OCI-LY1 (cell line): ENCODE measurements at regions not wholly inside any gene's neighbourhood (a gene's known extent, or its start where the extent isn't known, plus 50 kb on each side); places are given as distances from the start of the nearest gene placed in this dataset.

Experiments
- H2AFZ ChIP-seq: fragments of 200-600 bp; sonication (generic), shearing (Covaris generic); 2 replicates; pipeline ENCODE4 v1.6.0; 2014; ENCODE audit warnings: antibody characterized with exemption, mild to moderate bottlenecking, low read length
- H3F3A ChIP-seq: fragments of 200-600 bp; sonication (generic), shearing (Covaris generic); 2 replicates; pipeline ENCODE4 v1.6.0; 2014; ENCODE audit warnings: mild to moderate bottlenecking, antibody characterized with exemption, low read length, moderate library complexity; ENCODE audit not compliant: insufficient read depth
- H3K27ac ChIP-seq: fragments of 200-600 bp; sonication (generic); 2 replicates; pipeline ENCODE4 v1.5.1; 2014; ENCODE audit warnings: low read length, mixed run types, mild to moderate bottlenecking, low read depth; ENCODE audit not compliant: poor library complexity, severe bottlenecking
- H3K27me3 ChIP-seq: fragments of 200-600 bp; sonication (generic); 2 replicates; pipeline ENCODE4 v1.6.0; 2014; ENCODE audit warnings: antibody characterized with exemption, mild to moderate bottlenecking, low read length, moderate library complexity; ENCODE audit not compliant: insufficient read depth
- H3K36me3 ChIP-seq: fragments of 200-600 bp; sonication (generic); 2 replicates; pipeline ENCODE4 v1.6.1; 2014; ENCODE audit warnings: mild to moderate bottlenecking, antibody characterized with exemption, low read length, moderate library complexity, mixed read lengths; ENCODE audit not compliant: insufficient read depth
- H3K4me1 ChIP-seq: fragments of 200-600 bp; sonication (generic); 2 replicates; pipeline ENCODE4 v1.5.1; 2014; ENCODE audit warnings: mild to moderate bottlenecking, low read length, moderate library complexity; ENCODE audit not compliant: insufficient read depth, severe bottlenecking
- H3K4me2 ChIP-seq: fragments of 200-600 bp; sonication (generic), shearing (Covaris generic); 2 replicates; pipeline ENCODE4 v1.6.1; 2014; ENCODE audit warnings: low read length
- H3K4me3 ChIP-seq: fragments of 200-600 bp; sonication (generic); 2 replicates; pipeline ENCODE4 v1.5.1; 2014; ENCODE audit warnings: low read length, low read depth, mild to moderate bottlenecking, mixed read lengths; ENCODE audit not compliant: poor library complexity, severe bottlenecking
- H3K79me2 ChIP-seq: fragments of 200-600 bp; shearing (Covaris generic); 2 replicates; pipeline ENCODE4 v1.6.1; 2016; ENCODE audit warnings: mixed run types, low read length, mixed read lengths; ENCODE audit not compliant: insufficient read depth
- H3K9ac ChIP-seq: fragments of 200-600 bp; sonication (generic), shearing (Covaris generic); 2 replicates; pipeline ENCODE4 v1.6.1; 2014; ENCODE audit warnings: mild to moderate bottlenecking, low read length, mixed read lengths
- H3K9me2 ChIP-seq: fragments of 200-600 bp; sonication (generic), shearing (Covaris generic); 2 replicates; pipeline ENCODE4 v1.6.1; 2014; ENCODE audit warnings: low read depth, mild to moderate bottlenecking, low read length, mixed read lengths
- H3K9me3 ChIP-seq: fragments of 200-600 bp; shearing (Covaris generic); 2 replicates; pipeline ENCODE4 v1.6.1; 2014; ENCODE audit warnings: low read length, mixed read lengths
- H4K20me1 ChIP-seq: fragments of 200-600 bp; sonication (generic), shearing (Covaris generic); 2 replicates; pipeline ENCODE4 v1.6.0; 2016; ENCODE audit warnings: mild to moderate bottlenecking, low read length; ENCODE audit not compliant: insufficient read depth
- EZH2 ChIP-seq: fragments of 200-600 bp; sonication (generic), shearing (Covaris generic); IDR thresholded peaks from 2 replicates; pipeline ENCODE4 v1.8.0; 2017; ENCODE audit warnings: borderline replicate concordance, mixed run types, mild to moderate bottlenecking, antibody characterized with exemption, low read length, moderate library complexity, mixed read lengths
- TF ChIP-seq, protein P1 (sequence below): fragments of 200-600 bp; sonication (generic), shearing (Covaris generic); IDR thresholded peaks from 2 replicates; pipeline ENCODE4 v1.5.1; 2017; ENCODE audit warnings: mild to moderate bottlenecking, antibody characterized with exemption, low read length, moderate library complexity, mixed read lengths

DNA sequence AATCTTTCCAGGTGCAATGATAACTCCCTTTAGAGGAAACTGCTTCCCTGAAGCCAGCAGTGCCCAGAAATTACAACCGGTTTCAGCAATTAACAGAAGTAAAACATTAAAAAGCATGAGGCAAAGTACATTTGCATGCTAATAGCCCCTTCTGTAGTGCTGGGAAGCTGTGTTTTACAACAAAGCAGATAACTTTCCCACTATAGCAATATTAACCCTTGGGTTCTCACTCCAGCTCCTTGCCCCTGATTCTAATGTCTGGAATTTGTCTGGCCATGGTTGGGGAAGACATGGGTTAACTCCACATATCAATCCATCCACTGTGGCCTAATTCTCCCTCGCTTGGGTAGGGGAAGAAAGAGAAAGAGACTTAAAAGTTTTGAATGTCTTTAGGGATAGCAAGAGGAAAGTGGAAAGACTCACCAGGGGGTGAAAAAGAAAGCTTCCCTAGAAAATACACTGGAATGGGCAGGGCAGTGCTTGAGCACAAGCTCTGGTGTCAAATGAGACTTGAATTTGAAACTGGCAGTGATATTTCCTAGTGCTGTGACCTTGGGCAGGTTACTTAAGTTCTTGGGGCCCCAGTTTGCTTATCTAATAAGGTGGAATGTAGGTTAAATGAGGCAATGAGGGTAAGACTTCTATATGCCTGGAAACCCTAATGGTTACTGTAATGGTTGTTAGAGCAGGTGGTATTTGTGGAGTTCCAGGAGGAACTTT, 102.0 kb downstream of the SOX9 start:
- Histone ChIP-seq H3K79me2 (no peaks in the 10 kb centered on the region), H3K4me2 (no peak overlapping the region), H3F3A (no peaks in the 10 kb centered on the region), H3K4me3 (no peak overlapping the region), H4K20me1 (no peaks in the 10 kb centered on the region), H3K4me1 (no peaks in the 10 kb centered on the region), H3K9me3 (no peaks in the 10 kb centered on the region), H3K36me3 (no peaks in the 10 kb centered on the region), H3K9me2 (no peaks in the 10 kb centered on the region), H2AFZ (no peak overlapping the region), H3K27ac (no peak overlapping the region), H3K9ac (no peak overlapping the region), H3K27me3 (no peaks in the 10 kb centered on the region)
- no peak for TF ChIP-seq EZH2
- TF ChIP-seq, protein P1, sequence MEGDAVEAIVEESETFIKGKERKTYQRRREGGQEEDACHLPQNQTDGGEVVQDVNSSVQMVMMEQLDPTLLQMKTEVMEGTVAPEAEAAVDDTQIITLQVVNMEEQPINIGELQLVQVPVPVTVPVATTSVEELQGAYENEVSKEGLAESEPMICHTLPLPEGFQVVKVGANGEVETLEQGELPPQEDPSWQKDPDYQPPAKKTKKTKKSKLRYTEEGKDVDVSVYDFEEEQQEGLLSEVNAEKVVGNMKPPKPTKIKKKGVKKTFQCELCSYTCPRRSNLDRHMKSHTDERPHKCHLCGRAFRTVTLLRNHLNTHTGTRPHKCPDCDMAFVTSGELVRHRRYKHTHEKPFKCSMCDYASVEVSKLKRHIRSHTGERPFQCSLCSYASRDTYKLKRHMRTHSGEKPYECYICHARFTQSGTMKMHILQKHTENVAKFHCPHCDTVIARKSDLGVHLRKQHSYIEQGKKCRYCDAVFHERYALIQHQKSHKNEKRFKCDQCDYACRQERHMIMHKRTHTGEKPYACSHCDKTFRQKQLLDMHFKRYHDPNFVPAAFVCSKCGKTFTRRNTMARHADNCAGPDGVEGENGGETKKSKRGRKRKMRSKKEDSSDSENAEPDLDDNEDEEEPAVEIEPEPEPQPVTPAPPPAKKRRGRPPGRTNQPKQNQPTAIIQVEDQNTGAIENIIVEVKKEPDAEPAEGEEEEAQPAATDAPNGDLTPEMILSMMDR = no peak

DNA sequence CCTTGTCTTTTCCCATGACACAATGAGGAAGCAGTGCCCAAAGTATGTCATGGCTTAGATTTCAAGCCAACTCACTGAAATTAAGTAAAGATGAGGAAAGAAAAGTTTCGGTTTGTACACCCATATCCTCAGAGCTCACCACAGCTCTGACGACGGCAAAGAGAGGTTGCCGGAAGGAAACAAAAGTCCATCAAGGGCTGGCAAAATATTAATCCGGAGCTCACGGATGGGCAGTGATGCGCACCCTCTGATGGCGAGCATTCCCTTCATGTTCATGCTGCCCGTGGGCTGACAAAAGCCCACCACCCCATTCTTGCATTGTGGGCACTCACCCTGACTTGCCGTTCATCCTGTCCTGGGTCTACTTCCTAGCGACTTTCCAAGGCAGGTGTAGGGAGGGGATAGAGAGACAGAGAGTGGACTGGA, 103.1 kb downstream of the SOX9 start:
- Histone ChIP-seq H3K4me1 (no peaks in the 10 kb centered on the region), H3K4me3 (no peak overlapping the region), H2AFZ (no peak overlapping the region), H3K9ac (no peak overlapping the region), H3K9me2 (no peaks in the 10 kb centered on the region), H3K27ac (no peak overlapping the region), H3K79me2 (no peaks in the 10 kb centered on the region), H3K27me3 (no peaks in the 10 kb centered on the region), H3K9me3 (no peaks in the 10 kb centered on the region), H3F3A (no peaks in the 10 kb centered on the region), H3K4me2 (no peak overlapping the region), H3K36me3 (no peaks in the 10 kb centered on the region), H4K20me1 (no peaks in the 10 kb centered on the region)
- no peak for TF ChIP-seq EZH2
- TF ChIP-seq, protein P1 = no peak

DNA sequence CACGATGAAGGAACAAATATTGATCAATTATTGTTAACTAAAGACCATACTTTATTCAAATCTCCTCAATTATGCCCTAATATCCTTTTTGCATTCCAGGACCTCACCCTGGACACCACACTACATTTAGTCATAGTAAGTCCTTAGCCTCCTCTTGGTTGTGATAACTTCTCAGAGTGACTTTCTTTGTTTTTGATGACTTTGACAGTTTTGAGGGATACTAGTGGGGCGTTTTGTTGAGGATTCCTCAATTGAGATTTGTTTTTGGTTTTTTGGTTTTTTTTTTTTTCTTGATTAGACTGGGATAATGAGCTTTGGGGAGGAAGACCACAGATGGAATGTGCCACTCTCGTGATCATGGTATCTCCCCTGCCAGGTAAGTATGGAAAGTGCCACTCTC, 105.5 kb downstream of the SOX9 start:
- no peak overlapping the region for H3K4me2 ChIP-seq
- no peaks in the 10 kb centered on the region for H3K9me2 ChIP-seq
- H4K20me1 ChIP-seq = no peaks in the 10 kb centered on the region
- no peaks in the 10 kb centered on the region for H3K9me3 ChIP-seq
- no peaks in the 10 kb centered on the region for H3K27me3 ChIP-seq
- no peaks in the 10 kb centered on the region for H3K4me1 ChIP-seq
- H2AFZ ChIP-seq = no peak overlapping the region
- no peak overlapping the region for H3K9ac ChIP-seq
- no peak overlapping the region for H3K4me3 ChIP-seq
- no peaks in the 10 kb centered on the region for H3K36me3 ChIP-seq
- no peaks in the 10 kb centered on the region for H3F3A ChIP-seq
- TF ChIP-seq EZH2 = no peak
- TF ChIP-seq, protein P1 = no peak
- no peaks in the 10 kb centered on the region for H3K79me2 ChIP-seq
- H3K27ac ChIP-seq = no peak overlapping the region
